ENCODE measurements at regions not wholly inside any gene's neighbourhood (a gene's known extent, or its start where the extent isn't known, plus 50 kb on each side); places are given as distances from the start of the nearest gene placed in this dataset.

DNA sequence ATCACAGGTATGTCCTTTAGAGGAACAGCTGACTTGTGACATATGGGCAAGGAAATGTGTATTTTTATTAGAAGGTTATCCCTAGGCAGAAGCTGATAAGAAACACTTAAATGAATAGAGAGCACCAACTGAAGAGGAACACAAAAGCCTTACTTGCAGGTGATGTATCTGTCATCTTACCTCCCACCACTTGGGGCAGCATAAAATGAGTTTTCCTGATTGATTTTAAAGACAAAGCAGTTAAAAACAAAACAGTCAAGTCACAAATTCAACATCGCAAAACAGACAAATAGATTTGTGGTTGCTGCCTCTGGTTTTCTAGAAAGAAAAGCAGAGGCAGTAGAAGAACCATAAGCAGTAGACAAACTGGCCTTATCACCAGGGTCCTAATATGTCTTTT, 302.4 kb upstream of the ZNF462 start:
- DNase-seq (ENCODE audit: low spot score): no peak
- Histone ChIP-seq H3K36me3 (ENCODE audit: control insufficient read depth in 4 of 4, insufficient read depth in 3 of 4, low read depth in 1 of 4, low read length in 3 of 4) (no peaks in the 10 kb centered on the region), H3K4me1 (ENCODE audit: control insufficient read depth in 4 of 4, insufficient read depth in 4 of 4, low read length in 3 of 4) (no peaks in the 10 kb centered on the region), H3K4me3 (ENCODE audit: low read depth in 1 of 3, low read length in 3 of 3) (no peak overlapping the region), H3K27me3 (ENCODE audit: control insufficient read depth in 4 of 4, insufficient read depth in 4 of 4, low read length in 3 of 4) (no peaks in the 10 kb centered on the region), H3K9ac (ENCODE audit: low read depth in 1 of 2, low read length in 2 of 2) (no peak overlapping the region), H3K9me3 (ENCODE audit: control insufficient read depth in 4 of 4, low read length in 3 of 4) (no peaks in the 10 kb centered on the region), H3K27ac (ENCODE audit: low read depth in 1 of 2, low read length in 2 of 2) (no peak overlapping the region)
- WGBS: 94% methylated on average over 1 of the region's 1 CpG
- TF ChIP-seq FOXA1 (IDR thresholded peaks at IDR 0.05) (no peak), FOXA2 (IDR thresholded peaks at IDR 0.05) (no peak), RAD21 (IDR thresholded peaks at IDR 0.05) (peak in 1 of 2 donors; percentile 12)
- TF ChIP-seq, protein P1, sequence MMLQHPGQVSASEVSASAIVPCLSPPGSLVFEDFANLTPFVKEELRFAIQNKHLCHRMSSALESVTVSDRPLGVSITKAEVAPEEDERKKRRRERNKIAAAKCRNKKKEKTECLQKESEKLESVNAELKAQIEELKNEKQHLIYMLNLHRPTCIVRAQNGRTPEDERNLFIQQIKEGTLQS (IDR thresholded peaks at IDR 0.05): no peak
- TF ChIP-seq, protein P2, sequence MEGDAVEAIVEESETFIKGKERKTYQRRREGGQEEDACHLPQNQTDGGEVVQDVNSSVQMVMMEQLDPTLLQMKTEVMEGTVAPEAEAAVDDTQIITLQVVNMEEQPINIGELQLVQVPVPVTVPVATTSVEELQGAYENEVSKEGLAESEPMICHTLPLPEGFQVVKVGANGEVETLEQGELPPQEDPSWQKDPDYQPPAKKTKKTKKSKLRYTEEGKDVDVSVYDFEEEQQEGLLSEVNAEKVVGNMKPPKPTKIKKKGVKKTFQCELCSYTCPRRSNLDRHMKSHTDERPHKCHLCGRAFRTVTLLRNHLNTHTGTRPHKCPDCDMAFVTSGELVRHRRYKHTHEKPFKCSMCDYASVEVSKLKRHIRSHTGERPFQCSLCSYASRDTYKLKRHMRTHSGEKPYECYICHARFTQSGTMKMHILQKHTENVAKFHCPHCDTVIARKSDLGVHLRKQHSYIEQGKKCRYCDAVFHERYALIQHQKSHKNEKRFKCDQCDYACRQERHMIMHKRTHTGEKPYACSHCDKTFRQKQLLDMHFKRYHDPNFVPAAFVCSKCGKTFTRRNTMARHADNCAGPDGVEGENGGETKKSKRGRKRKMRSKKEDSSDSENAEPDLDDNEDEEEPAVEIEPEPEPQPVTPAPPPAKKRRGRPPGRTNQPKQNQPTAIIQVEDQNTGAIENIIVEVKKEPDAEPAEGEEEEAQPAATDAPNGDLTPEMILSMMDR (IDR thresholded peaks at IDR 0.05; ENCODE audit: low read depth, low read length, missing input control): peak; percentile 2

DNA sequence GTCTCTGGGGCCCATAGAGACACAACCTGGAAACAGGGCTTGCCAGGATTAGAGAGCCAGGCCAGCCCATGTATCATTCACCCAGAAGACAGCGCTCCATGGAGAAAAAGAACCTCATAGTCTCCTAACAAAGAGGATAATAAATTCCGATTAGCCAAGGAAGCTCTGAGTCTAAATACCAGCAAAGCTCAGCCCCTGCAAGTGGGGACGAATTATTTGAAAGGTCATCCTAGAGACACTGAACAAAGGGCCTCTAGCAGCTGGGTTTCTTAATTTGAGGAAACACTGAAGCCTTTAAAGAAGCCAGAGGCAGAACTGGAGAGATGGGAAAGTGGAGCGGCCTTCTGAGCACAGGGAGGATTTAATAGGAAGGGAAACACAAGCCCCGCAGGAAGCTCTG, 287.1 kb upstream of the ZNF462 start:
- no peak overlapping the region for H3K9ac ChIP-seq (ENCODE audit: low read depth in 1 of 2, low read length in 2 of 2)
- H3K4me3 ChIP-seq (ENCODE audit: low read depth in 1 of 3, low read length in 3 of 3): no peak overlapping the region
- no peak for DNase-seq (ENCODE audit: low spot score)
- H3K9me3 ChIP-seq (ENCODE audit: control insufficient read depth in 4 of 4, low read length in 3 of 4): no peaks in the 10 kb centered on the region
- TF ChIP-seq RXRA (IDR thresholded peaks at IDR 0.05): no peak
- no peak for TF ChIP-seq HNF4G (IDR thresholded peaks at IDR 0.05)
- TF ChIP-seq, protein P3, sequence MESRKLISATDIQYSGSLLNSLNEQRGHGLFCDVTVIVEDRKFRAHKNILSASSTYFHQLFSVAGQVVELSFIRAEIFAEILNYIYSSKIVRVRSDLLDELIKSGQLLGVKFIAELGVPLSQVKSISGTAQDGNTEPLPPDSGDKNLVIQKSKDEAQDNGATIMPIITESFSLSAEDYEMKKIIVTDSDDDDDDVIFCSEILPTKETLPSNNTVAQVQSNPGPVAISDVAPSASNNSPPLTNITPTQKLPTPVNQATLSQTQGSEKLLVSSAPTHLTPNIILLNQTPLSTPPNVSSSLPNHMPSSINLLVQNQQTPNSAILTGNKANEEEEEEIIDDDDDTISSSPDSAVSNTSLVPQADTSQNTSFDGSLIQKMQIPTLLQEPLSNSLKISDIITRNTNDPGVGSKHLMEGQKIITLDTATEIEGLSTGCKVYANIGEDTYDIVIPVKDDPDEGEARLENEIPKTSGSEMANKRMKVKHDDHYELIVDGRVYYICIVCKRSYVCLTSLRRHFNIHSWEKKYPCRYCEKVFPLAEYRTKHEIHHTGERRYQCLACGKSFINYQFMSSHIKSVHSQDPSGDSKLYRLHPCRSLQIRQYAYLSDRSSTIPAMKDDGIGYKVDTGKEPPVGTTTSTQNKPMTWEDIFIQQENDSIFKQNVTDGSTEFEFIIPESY (IDR thresholded peaks at IDR 0.05): no peak
- TF ChIP-seq YY1 (IDR thresholded peaks at IDR 0.05): no peak
- no peak for TF ChIP-seq TAF1 (conservative IDR thresholded peaks at IDR 0.05)
- no peak for TF ChIP-seq FOXA1 (IDR thresholded peaks at IDR 0.05)
- TF ChIP-seq, protein P2 (IDR thresholded peaks at IDR 0.05; ENCODE audit: low read depth, low read length, missing input control): no peak
- no peak for TF ChIP-seq NR2F2 (IDR thresholded peaks at IDR 0.05)
- no peak for TF ChIP-seq HNF4A (conservative IDR thresholded peaks at IDR 0.05)
- 90% methylated on average over 5 of the region's 5 CpGs for WGBS
- no peak overlapping the region for H3K27ac ChIP-seq (ENCODE audit: low read depth in 1 of 2, low read length in 2 of 2)
- no peaks in the 10 kb centered on the region for H3K4me1 ChIP-seq (ENCODE audit: control insufficient read depth in 4 of 4, insufficient read depth in 4 of 4, low read length in 3 of 4)
- H3K36me3 ChIP-seq (ENCODE audit: control insufficient read depth in 4 of 4, insufficient read depth in 3 of 4, low read depth in 1 of 4, low read length in 3 of 4): no peaks in the 10 kb centered on the region
- H3K27me3 ChIP-seq (ENCODE audit: control insufficient read depth in 4 of 4, insufficient read depth in 4 of 4, low read length in 3 of 4): no peaks in the 10 kb centered on the region

DNA sequence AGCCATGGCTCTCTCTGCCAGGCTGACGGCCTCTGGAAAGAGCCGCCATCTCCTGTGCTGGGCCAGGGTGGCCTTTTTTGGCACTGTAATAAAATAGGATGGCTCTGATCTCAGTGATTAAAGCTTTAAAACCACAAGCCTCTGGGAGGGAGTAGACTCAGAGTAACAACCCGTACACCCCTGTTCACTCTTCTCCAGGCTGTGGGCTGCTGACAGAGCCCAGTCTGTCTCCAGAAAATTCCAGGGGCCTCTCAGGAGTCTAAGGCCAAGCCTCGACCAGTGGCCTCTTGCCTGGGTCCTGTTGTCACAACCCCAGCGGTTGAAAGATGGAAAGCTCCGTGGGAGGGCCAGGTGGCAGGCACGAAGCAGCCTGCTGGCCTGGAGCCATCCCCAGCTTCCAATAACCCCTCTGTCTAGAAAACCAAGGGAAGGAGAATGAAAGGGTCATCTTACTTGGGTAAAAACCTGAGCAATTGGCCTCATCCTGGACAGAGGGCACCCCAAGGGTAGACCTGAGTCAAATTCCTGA, 286.7 kb upstream of the ZNF462 start:
- 93% methylated on average over 7 of the region's 7 CpGs for WGBS
- TF ChIP-seq, protein P1 (IDR thresholded peaks at IDR 0.05): no peak
- TF ChIP-seq, protein P4, sequence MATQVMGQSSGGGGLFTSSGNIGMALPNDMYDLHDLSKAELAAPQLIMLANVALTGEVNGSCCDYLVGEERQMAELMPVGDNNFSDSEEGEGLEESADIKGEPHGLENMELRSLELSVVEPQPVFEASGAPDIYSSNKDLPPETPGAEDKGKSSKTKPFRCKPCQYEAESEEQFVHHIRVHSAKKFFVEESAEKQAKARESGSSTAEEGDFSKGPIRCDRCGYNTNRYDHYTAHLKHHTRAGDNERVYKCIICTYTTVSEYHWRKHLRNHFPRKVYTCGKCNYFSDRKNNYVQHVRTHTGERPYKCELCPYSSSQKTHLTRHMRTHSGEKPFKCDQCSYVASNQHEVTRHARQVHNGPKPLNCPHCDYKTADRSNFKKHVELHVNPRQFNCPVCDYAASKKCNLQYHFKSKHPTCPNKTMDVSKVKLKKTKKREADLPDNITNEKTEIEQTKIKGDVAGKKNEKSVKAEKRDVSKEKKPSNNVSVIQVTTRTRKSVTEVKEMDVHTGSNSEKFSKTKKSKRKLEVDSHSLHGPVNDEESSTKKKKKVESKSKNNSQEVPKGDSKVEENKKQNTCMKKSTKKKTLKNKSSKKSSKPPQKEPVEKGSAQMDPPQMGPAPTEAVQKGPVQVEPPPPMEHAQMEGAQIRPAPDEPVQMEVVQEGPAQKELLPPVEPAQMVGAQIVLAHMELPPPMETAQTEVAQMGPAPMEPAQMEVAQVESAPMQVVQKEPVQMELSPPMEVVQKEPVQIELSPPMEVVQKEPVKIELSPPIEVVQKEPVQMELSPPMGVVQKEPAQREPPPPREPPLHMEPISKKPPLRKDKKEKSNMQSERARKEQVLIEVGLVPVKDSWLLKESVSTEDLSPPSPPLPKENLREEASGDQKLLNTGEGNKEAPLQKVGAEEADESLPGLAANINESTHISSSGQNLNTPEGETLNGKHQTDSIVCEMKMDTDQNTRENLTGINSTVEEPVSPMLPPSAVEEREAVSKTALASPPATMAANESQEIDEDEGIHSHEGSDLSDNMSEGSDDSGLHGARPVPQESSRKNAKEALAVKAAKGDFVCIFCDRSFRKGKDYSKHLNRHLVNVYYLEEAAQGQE (IDR thresholded peaks at IDR 0.05): no peak
- TF ChIP-seq, protein P5, sequence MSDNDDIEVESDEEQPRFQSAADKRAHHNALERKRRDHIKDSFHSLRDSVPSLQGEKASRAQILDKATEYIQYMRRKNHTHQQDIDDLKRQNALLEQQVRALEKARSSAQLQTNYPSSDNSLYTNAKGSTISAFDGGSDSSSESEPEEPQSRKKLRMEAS (IDR thresholded peaks at IDR 0.05): no peak
- TF ChIP-seq FOXA2 (IDR thresholded peaks at IDR 0.05): no peak
- no peak for TF ChIP-seq HNF4G (IDR thresholded peaks at IDR 0.05)
- TF ChIP-seq NR2F2 (IDR thresholded peaks at IDR 0.05): no peak
- no peak for TF ChIP-seq JUND (IDR thresholded peaks at IDR 0.05)
- TF ChIP-seq RXRA (IDR thresholded peaks at IDR 0.05): no peak

More for the DNA sequence above, 286.7 kb upstream of the ZNF462 start:
- Histone ChIP-seq H3K9me3 (ENCODE audit: control insufficient read depth in 4 of 4, low read length in 3 of 4) (no peaks in the 10 kb centered on the region), H3K36me3 (ENCODE audit: control insufficient read depth in 4 of 4, insufficient read depth in 3 of 4, low read depth in 1 of 4, low read length in 3 of 4) (no peaks in the 10 kb centered on the region), H3K4me3 (ENCODE audit: low read depth in 1 of 3, low read length in 3 of 3) (no peak overlapping the region), H3K27ac (ENCODE audit: low read depth in 1 of 2, low read length in 2 of 2) (no peak overlapping the region), H3K4me1 (ENCODE audit: control insufficient read depth in 4 of 4, insufficient read depth in 4 of 4, low read length in 3 of 4) (no peaks in the 10 kb centered on the region), H3K27me3 (ENCODE audit: control insufficient read depth in 4 of 4, insufficient read depth in 4 of 4, low read length in 3 of 4) (no peaks in the 10 kb centered on the region), H3K9ac (ENCODE audit: low read depth in 1 of 2, low read length in 2 of 2) (no peak overlapping the region)
- DNase-seq (ENCODE audit: low spot score): no peak

Measured in liver (tissue), 8 donors.